Keratinocyte (primary cell): ENCODE measurements at regions not wholly inside any gene's neighbourhood (a gene's known extent, or its start where the extent isn't known, plus 50 kb on each side); places are given as distances from the start of the nearest gene placed in this dataset.

Source experiments
- CTCF ChIP-seq, 3 experiments: IDR thresholded peaks in 1 of 3; conservative IDR thresholded peaks in 1 of 3; optimal IDR thresholded peaks in 1 of 3; 2 replicates in 2 of 3; 3 replicates in 1 of 3; pipeline versions ENCODE3 to v1.5.1; 2011; ENCODE audit warnings: low read length in 3 of 3, mild to moderate bottlenecking in 3 of 3, moderate library complexity in 2 of 3, control low read depth in 1 of 3, inconsistent platforms in 1 of 3; ENCODE audit not compliant: insufficient read depth in 2 of 3; ENCODE audit errors: extremely low read depth in 1 of 3
- EZH2 ChIP-seq: IDR thresholded peaks from one replicate; pipeline ENCODE4 v1.6.1; 2012; ENCODE audit warnings: inconsistent platforms, mild to moderate bottlenecking, low read length, moderate library complexity

DNA sequence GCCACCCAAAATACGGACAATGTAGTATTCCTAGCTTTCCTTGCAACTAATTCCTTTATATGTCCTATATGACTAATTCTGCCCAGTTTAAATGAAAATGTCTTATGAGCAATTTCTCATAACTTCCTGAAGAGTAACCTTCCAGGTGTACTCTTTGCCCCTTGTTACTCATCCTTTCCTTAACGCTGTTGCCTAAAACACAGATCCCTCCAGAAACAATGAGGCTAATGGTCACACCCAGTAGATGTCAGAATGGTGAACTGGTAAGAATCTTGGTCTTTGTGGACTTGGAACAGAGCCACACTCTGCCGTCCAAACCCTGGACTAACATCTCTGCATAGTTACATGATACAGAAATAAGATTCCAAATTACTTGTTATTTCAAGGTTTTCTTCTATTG lies 497.9 kb downstream of the IGSF11 start:
- TF ChIP-seq CTCF (optimal IDR thresholded peaks at IDR 0.05 in 1 of 3, IDR thresholded peaks at IDR 0.05 in 1 of 3, conservative IDR thresholded peaks at IDR 0.05 in 1 of 3; ENCODE audit: extremely low read depth in 1 of 3, insufficient read depth in 2 of 3, low read length in 3 of 3), result no peak
- no peak for TF ChIP-seq EZH2
